HCT116 (cell line): ENCODE measurements at regions not wholly inside any gene's neighbourhood (a gene's known extent, or its start where the extent isn't known, plus 50 kb on each side); places are given as distances from the start of the nearest gene placed in this dataset.

Experiments
- ATAC-seq: fragments of 200-7000 bp; cut with Tn5 transposase; 2 replicates; pipeline ENCODE4 v1.9.1; 2020; ENCODE audit warnings: mild to moderate bottlenecking, moderate library complexity
- BruUV-seq: library from RNA; stranded (reverse); fragments of 400-500 nt; replicated peaks from 2 replicates; lab custom pipeline; 2021; lab: Mats Ljungman, UMichigan
- CTCF ChIA-PET: fragments of 300-600 bp; sonication (Branson Sonifier 250); formaldehyde crosslinking; loops from one replicate; lab custom pipeline; 2021; ENCODE audit warnings: antibody characterized with exemption; lab: Charles Lee
- POLR2A ChIA-PET: fragments of 300-600, 350-600 bp; sonication (Branson Sonifier 250); formaldehyde crosslinking; loops from one replicate; lab custom pipeline; 2021; ENCODE audit warnings: antibody characterized with exemption; lab: Charles Lee
- RAD21 ChIA-PET, 2 experiments: fragments of 300-600 bp; sonication (Branson Sonifier 250); formaldehyde crosslinking; loops; one replicate each; lab custom pipeline; 2023; ENCODE audit warnings: low total read pairs in 2 of 2; ENCODE audit not compliant: uncharacterized antibody in 2 of 2, unreplicated experiment in 2 of 2, low non-redundant PET in 1 of 2; lab: Charles Lee
- DNase-seq: peaks from one replicate; pipeline ENCODE4 v3.0.0-alpha.2; 2010; ENCODE audit warnings: low read depth, low spot score
- H2AFZ ChIP-seq: fragments of 200-600 bp; shearing (Covaris generic), sonication (generic); 2 replicates; pipeline ENCODE4 v1.6.1; 2017; ENCODE audit warnings: low read depth, mixed run types, mixed read lengths, antibody characterized with exemption, low read length; ENCODE audit not compliant: poor library complexity, severe bottlenecking
- H3K27ac ChIP-seq: 2 replicates; pipeline ENCODE4 v1.5.1; 2012; ENCODE audit warnings: low read depth, low read length
- H3K27me3 ChIP-seq: fragments of 200-600 bp; sonication (generic); 2 replicates; pipeline ENCODE4 v1.6.1; 2016; ENCODE audit warnings: mixed run types, low read length, mixed read lengths; ENCODE audit not compliant: insufficient read depth
- H3K36me3 ChIP-seq, 2 experiments: fragments of 200-500 bp in 1 of 2; fragments of 200-600 bp in 1 of 2; sonication (Bioruptor generic) in 1 of 2; sonication (generic) in 1 of 2; 2 replicates each; pipeline versions ENCODE4 v1.5.1 to v1.6.1; 2014 to 2016; ENCODE audit warnings: low read length in 2 of 2, inconsistent platforms in 1 of 2, mixed read lengths in 1 of 2, mixed run types in 1 of 2; ENCODE audit not compliant: insufficient read depth in 2 of 2, control insufficient read depth in 1 of 2
- H3K4me1 ChIP-seq, 2 experiments: fragments of 200-600 bp in 1 of 2; sonication (generic) in 1 of 2; 2 replicates each; pipeline versions ENCODE4 v1.5.1 to v1.6.1; 2012 to 2017; ENCODE audit warnings: low read length in 2 of 2, inconsistent platforms in 1 of 2, mild to moderate bottlenecking in 1 of 2, mixed read lengths in 1 of 2, mixed run types in 1 of 2, moderate library complexity in 1 of 2; ENCODE audit not compliant: insufficient read depth in 2 of 2, control insufficient read depth in 1 of 2
- H3K4me2 ChIP-seq: fragments of 200-600 bp; sonication (generic); 2 replicates; pipeline ENCODE4 v1.6.1; 2017; ENCODE audit warnings: mixed run types, low read length, mixed read lengths
- H3K4me3 ChIP-seq, 2 experiments: fragments of 200-600 bp in 1 of 2; sonication (generic) in 1 of 2; replicated peaks in 1 of 2; 2 replicates each; pipeline ENCODE4 v1.5.1; 2011 to 2016; ENCODE audit warnings: low read length in 2 of 2, control low read depth in 1 of 2, low read depth in 1 of 2, mild to moderate bottlenecking in 1 of 2, mixed read lengths in 1 of 2, mixed run types in 1 of 2
- H3K79me2 ChIP-seq: fragments of 200-600 bp; sonication (generic); 2 replicates; pipeline ENCODE4 v1.6.1; 2017; ENCODE audit warnings: mild to moderate bottlenecking, mixed run types, low read length, moderate library complexity, mixed read lengths; ENCODE audit not compliant: insufficient read depth
- H3K9ac ChIP-seq: fragments of 200-600 bp; sonication (generic); 2 replicates; pipeline ENCODE4 v1.6.1; 2016; ENCODE audit warnings: low read length, mixed read lengths
- H3K9me2 ChIP-seq: fragments of 200-600 bp; sonication (generic), shearing (Covaris generic); 2 replicates; pipeline ENCODE4 v1.6.1; 2017; ENCODE audit warnings: mixed run types, mild to moderate bottlenecking, moderate library complexity; ENCODE audit not compliant: insufficient read depth
- H3K9me3 ChIP-seq, 2 experiments: fragments of 200-500 bp in 1 of 2; fragments of 200-600 bp in 1 of 2; sonication (Bioruptor generic) in 1 of 2; sonication (generic) in 1 of 2; 2 replicates each; pipeline ENCODE4 v1.6.1; 2014 to 2017; ENCODE audit warnings: low read length in 2 of 2, mixed read lengths in 2 of 2, inconsistent platforms in 1 of 2, low read depth in 1 of 2, mild to moderate bottlenecking in 1 of 2, mixed run types in 1 of 2, moderate library complexity in 1 of 2; ENCODE audit not compliant: control insufficient read depth in 1 of 2, insufficient read depth in 1 of 2
- H4K20me1 ChIP-seq: fragments of 200-600 bp; sonication (generic), shearing (Covaris generic); 2 replicates; pipeline ENCODE4 v1.6.1; 2017; ENCODE audit warnings: mixed run types, mild to moderate bottlenecking, moderate library complexity; ENCODE audit not compliant: insufficient read depth
- CTCF ChIP-seq, 3 experiments: fragments of 200-600 bp in 1 of 3; sonication (generic) in 1 of 3; IDR thresholded peaks in 2 of 3; conservative IDR thresholded peaks in 1 of 3; 2 replicates each; pipeline ENCODE4 v1.5.1; 2012 to 2017; ENCODE audit warnings: low read depth in 2 of 3, low read length in 2 of 3, antibody characterized with exemption in 1 of 3, borderline replicate concordance in 1 of 3, control low read depth in 1 of 3, mild to moderate bottlenecking in 1 of 3, mixed read lengths in 1 of 3, mixed run types in 1 of 3, moderate library complexity in 1 of 3; ENCODE audit not compliant: insufficient read depth in 1 of 3
- EZH2 ChIP-seq: fragments of 200-600 bp; sonication (generic); IDR thresholded peaks from 2 replicates; pipeline ENCODE4 v1.6.1; 2017; ENCODE audit warnings: antibody characterized with exemption, mixed run types
- EZH2phosphoT487 ChIP-seq: fragments of 200-600 bp; IDR thresholded peaks from 2 replicates; pipeline ENCODE4 v1.6.1; 2018; ENCODE audit warnings: antibody characterized with exemption, borderline replicate concordance
- FOSL1 ChIP-seq: IDR thresholded peaks from 2 replicates; pipeline ENCODE4 v1.6.1; 2012; ENCODE audit warnings: low read depth
- POLR2A ChIP-seq: IDR thresholded peaks from 2 replicates; pipeline ENCODE4 v1.7.0; 2011; ENCODE audit warnings: borderline replicate concordance; ENCODE audit not compliant: insufficient read depth, insufficient read length; ENCODE audit errors: extremely low read depth
- POLR2AphosphoS5 ChIP-seq: IDR thresholded peaks from 2 replicates; pipeline ENCODE4 v1.6.1; 2011; ENCODE audit warnings: mild to moderate bottlenecking, low read depth, low read length, moderate library complexity
- RAD21 ChIP-seq: IDR thresholded peaks from 2 replicates; pipeline ENCODE4 v1.6.1; 2012; ENCODE audit warnings: low read depth, mild to moderate bottlenecking
- SIN3A ChIP-seq: IDR thresholded peaks from 2 replicates; pipeline ENCODE4 v1.6.1; 2012; ENCODE audit warnings: low read depth
- SRF ChIP-seq: IDR thresholded peaks from 2 replicates; pipeline ENCODE4 v1.6.1; 2012; ENCODE audit warnings: low read depth
- YY1 ChIP-seq: IDR thresholded peaks from 2 replicates; pipeline ENCODE4 v1.6.1; 2011; ENCODE audit warnings: low read length, low read depth, moderate library complexity, mild to moderate bottlenecking; ENCODE audit not compliant: insufficient replicate concordance; ENCODE audit errors: extremely low read depth
- ZFX ChIP-seq: fragments of 450-650 bp; IDR thresholded peaks from 2 replicates; pipeline ENCODE4 v1.6.1; 2017
- intact Hi-C: fragments of 100-400 bp; cut with micrococcal nuclease; formaldehyde crosslinking; loops from 2 replicates; pipeline ENCODE4 v1.10.0; 2022
- TF ChIP-seq, protein P1 (sequence below): IDR thresholded peaks from 2 replicates; pipeline ENCODE4 v1.6.1; 2012
- TF ChIP-seq, protein P2 (sequence below): IDR thresholded peaks from 2 replicates; pipeline ENCODE4 v1.6.1; 2011; ENCODE audit warnings: mild to moderate bottlenecking, low read length, moderate library complexity; ENCODE audit not compliant: insufficient replicate concordance; ENCODE audit errors: extremely low read depth

GRCh38 chr14:30296931-30297405 lies 262.0 kb upstream of the G2E3 start:
- Histone ChIP-seq H3K27me3 (0 out of 2 replicates have a peak, but pooled peaks cover 4% of the 10 kb centered on the region), H3K9me3 (no peaks in the 10 kb centered on the region), H3K4me1 (no peaks in the 10 kb centered on the region), H2AFZ (no peak overlapping the region), H3K9ac (no peak overlapping the region), H4K20me1 (no peaks in the 10 kb centered on the region), H3K27ac (no peak overlapping the region), H3K4me2 (no peak overlapping the region), H3K36me3 (no peaks in the 10 kb centered on the region), H3K9me2 (no peaks in the 10 kb centered on the region), H3K4me3 (no peak overlapping the region), H3K79me2 (no peaks in the 10 kb centered on the region)
- CTCF ChIA-PET: interaction anchor here (1.8 kb wide), 1 partner anchor 14 kb away, joined by 8 read pairs; no protein-coding TSS in a partner anchor
- RAD21 ChIA-PET: no interaction called here
- POLR2A ChIA-PET: no interaction called here
- BruUV-seq: no TSS peak
- DNase-seq: no peak
- intact Hi-C loops: no loop called here
- ATAC-seq: no peak
- TF ChIP-seq SRF (no peak), ZFX (no peak), EZH2 (no peak), POLR2AphosphoS5 (no peak), RAD21 (no peak)
- TF ChIP-seq, protein P1, sequence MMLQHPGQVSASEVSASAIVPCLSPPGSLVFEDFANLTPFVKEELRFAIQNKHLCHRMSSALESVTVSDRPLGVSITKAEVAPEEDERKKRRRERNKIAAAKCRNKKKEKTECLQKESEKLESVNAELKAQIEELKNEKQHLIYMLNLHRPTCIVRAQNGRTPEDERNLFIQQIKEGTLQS: no peak

GRCh38 chr14:30297876-30298795 lies 260.8 kb upstream of the G2E3 start:
- DNase-seq: no peak
- Histone ChIP-seq H3K9ac (no peak overlapping the region), H3K4me2 (no peak overlapping the region), H3K27me3 (0 out of 2 replicates have a peak, but pooled peaks cover 4% of the 10 kb centered on the region), H3K27ac (no peak overlapping the region), H3K79me2 (no peaks in the 10 kb centered on the region), H3K36me3 (no peaks in the 10 kb centered on the region), H3K9me3 (no peaks in the 10 kb centered on the region), H4K20me1 (no peaks in the 10 kb centered on the region), H2AFZ (no peak overlapping the region), H3K9me2 (no peaks in the 10 kb centered on the region), H3K4me3 (no peak overlapping the region), H3K4me1 (no peaks in the 10 kb centered on the region)
- no peak for ATAC-seq
- RAD21 ChIA-PET: no interaction called here
- no TSS peak for BruUV-seq
- POLR2A ChIA-PET: no interaction called here
- CTCF ChIA-PET: interaction anchor here (1.8 kb wide), 1 partner anchor 15 kb away, joined by 8 read pairs; no protein-coding TSS in a partner anchor
- intact Hi-C loops: no loop called here
- TF ChIP-seq SIN3A (no peak), EZH2 (no peak), YY1 (no peak), FOSL1 (no peak), EZH2phosphoT487 (no peak), POLR2AphosphoS5 (no peak), ZFX (no peak), POLR2A (no peak), CTCF (IDR thresholded peaks at IDR 0.05 in 2 of 3, conservative IDR thresholded peaks at IDR 0.05 in 1 of 3; ENCODE audit: borderline replicate concordance in 1 of 3, insufficient read depth in 1 of 3, low read depth in 2 of 3, low read length in 2 of 3) (no peak)
- TF ChIP-seq, protein P2, sequence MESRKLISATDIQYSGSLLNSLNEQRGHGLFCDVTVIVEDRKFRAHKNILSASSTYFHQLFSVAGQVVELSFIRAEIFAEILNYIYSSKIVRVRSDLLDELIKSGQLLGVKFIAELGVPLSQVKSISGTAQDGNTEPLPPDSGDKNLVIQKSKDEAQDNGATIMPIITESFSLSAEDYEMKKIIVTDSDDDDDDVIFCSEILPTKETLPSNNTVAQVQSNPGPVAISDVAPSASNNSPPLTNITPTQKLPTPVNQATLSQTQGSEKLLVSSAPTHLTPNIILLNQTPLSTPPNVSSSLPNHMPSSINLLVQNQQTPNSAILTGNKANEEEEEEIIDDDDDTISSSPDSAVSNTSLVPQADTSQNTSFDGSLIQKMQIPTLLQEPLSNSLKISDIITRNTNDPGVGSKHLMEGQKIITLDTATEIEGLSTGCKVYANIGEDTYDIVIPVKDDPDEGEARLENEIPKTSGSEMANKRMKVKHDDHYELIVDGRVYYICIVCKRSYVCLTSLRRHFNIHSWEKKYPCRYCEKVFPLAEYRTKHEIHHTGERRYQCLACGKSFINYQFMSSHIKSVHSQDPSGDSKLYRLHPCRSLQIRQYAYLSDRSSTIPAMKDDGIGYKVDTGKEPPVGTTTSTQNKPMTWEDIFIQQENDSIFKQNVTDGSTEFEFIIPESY: no peak
- TF ChIP-seq, protein P1: no peak
